IPS-11a (cell line): ENCODE measurements at regions not wholly inside any gene's neighbourhood (a gene's known extent, or its start where the extent isn't known, plus 50 kb on each side); places are given as distances from the start of the nearest gene placed in this dataset.
"Not testable (repeated sequence)": the region's sequence is repeated elsewhere in the genome, so short reads cannot be mapped to it uniquely, and the experiment has no call there.

Experiments used
- H3K4me3 ChIP-seq: one replicate; pipeline ENCODE4 v1.5.1; 2013; ENCODE audit warnings: low read depth, low read length, control low read depth

DNA sequence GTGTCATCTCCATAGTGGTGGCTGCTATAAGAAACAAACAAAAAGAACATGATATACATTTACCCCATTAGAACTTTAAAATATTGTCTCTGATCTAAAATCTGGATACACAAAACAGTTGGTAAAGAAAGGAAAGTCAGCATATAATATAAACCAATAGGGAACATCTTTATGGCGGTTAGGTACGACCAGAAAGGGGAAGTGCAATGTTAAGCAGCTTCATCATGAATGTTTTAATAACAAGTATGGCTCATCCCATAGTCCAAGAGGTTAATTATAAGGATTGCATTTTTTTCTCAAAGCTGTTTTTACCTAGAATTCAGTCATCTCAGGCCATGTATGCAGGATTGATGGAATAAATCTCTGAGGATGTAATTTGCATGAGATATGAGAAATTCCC lies 1869.7 kb downstream of the PCDH7 start:
- no peak overlapping the region for H3K4me3 ChIP-seq

DNA sequence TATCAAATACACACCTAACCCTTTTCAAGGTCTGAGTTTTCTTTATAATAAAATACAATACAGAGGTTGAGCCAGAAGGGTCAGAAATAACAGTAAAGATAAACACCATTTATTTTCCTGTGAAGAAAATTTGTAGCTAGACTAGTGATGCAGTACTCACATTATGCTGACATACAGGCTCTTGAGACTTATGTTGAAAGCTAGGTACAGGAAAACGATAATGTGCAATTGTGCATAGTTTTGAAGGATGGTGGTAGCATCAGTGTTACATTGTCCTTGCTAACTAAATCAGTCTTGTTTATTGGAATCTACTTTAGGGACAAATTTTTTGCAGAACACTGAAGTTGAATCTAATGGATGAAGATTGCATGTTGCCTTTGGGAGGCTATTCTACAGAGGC lies 1877.2 kb downstream of the PCDH7 start:
- H3K4me3 ChIP-seq, result no peak overlapping the region

DNA sequence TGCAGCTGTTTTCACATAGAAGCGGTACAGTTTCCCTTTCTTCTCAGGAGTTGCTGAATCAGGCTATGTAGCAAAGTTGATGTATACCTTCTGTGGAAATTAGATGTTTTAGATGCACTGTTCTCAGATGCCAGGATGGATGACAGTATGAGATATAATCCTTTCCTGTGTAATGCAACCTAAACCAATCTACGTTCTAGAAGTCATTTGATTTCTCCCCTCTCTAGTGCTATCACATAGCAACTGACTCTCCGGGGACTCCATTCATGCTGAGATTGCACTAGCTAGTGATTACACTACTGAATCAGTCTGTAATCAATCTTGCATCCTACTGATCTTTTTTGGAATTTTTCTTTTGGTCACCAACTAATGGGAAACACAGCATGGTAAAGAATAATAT lies 1881.7 kb downstream of the PCDH7 start:
- no peak overlapping the region for H3K4me3 ChIP-seq

DNA sequence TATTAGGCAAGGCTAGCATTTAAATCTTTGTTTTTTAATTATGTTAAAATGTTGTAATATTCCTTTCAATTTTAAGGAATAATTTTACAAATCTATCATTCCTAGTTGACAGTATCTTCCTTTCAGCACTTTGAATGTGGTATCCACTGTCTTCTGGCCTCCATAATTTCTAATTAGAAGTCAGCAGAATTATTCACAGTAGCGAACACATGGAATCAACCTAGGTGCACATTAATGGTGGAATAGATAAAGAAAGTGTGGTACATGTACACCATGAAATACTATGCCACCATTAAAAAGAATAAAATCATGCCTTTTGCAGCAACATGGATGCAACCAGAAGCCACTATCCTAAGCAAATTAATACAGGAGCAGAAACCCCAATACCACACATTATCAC lies 1887.8 kb downstream of the PCDH7 start:
- no peak overlapping the region for H3K4me3 ChIP-seq

DNA sequence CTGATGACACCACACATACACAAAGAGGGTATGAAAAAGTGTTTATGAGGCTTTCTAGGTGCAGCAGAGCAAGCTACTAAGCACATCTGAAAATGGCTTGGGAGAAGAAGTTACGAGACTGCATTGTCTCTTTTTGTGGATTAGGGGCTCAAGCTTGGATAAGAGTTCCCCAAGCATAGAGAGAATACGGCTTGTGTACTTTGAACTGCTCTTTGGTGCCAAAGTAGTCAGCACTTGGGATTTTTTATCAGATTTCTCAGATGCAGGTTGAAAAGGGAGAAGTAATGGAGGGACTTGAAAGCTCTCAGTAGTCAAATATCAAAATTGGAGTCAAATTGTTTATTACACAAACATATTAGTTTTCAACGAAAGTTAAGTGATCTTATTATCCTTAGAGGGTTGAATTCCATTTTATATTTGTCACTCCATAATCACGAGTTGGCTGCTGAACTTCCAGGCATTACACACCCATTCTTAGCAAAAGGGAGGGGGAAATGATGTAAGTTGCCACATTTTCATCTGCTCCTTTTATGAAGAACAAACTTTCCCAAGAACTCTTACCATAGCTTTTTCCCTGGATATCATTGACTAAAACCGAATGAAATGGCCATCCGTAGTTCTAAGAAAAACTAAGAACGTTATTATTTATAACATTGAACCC lies 1904.9 kb downstream of the PCDH7 start:
- no peak overlapping the region for H3K4me3 ChIP-seq

DNA sequence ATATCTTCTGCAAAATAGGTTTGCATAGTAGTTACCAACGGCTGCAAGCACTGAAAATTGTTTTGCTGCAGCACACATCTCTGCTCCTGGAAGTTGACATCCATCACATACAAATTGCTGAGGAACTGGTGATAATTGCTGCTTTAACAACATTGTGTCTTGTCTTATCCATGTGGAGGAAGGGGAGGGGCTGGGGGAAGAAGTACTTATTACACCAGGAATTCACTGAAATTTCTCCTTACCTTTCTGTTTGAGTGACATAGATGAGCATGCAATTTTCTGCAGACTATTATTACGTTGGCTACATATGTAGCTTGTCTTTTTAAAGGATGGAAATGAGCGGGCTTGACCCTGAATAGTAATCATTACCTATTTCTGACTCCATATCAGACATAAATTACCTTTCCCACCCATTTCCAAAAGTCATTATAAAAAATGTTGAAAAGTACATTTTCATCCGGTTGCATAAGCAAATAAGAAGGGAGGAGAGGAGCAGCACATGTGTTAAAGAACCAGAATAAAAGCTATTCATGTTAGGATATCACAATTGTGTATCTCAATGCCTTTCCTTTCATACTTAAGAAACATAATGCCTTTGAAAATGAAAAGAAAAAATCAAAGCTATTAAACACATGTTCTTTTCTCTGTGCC lies 1905.6 kb downstream of the PCDH7 start:
- H3K4me3 ChIP-seq, result no peak overlapping the region

DNA sequence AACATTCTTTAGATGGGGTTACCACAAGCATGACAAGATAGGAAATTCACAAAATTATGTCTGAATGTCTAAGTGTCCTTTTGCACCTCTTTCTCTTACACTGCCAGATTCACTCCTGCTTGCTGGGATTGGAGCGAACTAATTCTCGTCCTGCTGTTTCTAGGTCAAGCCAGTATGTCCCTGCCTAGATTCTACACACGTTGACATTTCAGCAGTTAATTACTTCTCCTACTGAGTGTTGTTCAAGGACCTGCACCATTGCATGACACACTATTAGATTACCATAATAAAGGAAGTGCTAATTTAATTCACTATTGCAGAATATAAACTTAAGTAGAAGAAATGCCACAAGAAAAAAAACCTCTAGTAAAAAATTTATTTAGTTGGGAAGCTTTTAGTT lies 1911.7 kb downstream of the PCDH7 start:
- H3K4me3 ChIP-seq, result no peak overlapping the region

DNA sequence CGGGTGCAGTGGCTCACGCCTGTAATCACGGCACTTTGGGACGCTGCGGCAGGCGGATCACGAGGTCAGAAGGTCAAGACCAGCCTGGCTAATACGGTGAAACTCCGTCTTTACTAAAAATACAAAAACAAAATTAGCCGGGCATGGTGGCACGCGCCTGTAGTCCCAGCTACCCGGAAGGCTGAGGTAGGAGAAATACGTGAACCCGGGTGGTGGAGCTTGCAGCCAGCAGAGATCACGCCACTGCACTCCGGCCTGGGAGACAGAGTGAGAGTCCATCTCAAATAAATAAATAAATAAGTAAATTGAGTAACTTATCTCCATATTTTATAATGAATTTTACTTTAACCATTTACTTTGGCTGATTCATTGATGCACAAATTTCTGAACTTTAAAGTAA lies 1913.3 kb downstream of the PCDH7 start:
- no peak overlapping the region for H3K4me3 ChIP-seq

DNA sequence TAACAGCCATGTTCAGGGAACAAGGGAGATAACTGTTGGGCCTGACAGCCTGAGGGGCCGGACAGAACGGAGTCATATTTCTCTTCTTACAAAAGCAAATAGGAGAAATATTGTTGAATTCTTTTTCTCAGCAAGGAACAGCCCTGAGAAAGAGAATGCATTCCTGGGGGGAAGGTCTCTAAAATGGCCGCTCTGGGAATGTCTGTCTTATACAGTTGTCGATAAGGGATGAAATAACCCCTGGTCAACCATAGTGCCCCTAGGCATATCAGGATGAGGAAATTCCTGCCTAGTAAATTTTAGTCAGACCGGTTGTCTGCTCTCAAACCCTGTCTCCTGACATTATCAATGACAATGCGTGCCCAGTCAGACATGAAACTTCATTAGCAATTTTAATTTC lies 1925.5 kb downstream of the PCDH7 start:
- H3K4me3 ChIP-seq, result no peak overlapping the region

DNA sequence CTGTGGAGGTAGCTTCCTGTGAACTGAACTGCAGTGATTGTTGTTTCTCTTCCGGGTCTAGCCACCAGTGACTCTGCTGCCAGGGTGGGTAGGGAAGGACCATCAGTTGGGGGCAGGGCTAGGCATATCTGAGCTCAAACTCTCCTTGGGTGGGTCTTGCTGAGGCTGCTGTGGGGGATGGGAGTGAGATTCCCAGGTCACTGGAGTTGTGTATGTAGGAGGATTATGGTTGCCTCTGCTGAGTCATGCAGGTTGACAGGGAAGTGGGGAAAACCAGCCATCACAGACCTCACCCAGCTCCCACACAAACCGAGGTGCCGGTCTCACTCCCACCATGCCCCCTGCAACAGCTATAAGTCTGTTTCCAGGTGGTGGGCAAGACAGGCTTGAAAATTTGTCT lies 1937.8 kb downstream of the PCDH7 start:
- no peak overlapping the region for H3K4me3 ChIP-seq

DNA sequence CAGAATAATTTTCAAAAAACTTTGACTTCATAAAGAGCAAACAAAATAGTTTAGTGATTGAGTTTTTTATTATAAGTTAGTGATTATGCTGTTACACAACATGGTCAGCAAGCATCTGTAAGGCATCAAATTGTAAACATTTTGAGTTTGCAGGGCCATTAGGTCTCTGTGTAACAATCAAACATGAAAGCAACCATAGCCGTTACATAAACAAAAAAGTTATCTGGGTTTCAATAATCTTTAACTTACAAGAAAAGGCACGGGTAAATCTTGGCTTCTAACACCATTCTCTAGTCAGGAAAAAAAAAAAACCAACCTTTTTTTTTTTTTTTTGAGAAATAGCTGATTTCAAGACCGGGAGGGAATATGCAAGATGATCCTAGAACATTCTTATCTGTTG lies 1941.1 kb downstream of the PCDH7 start:
- H3K4me3 ChIP-seq, result no peak overlapping the region

DNA sequence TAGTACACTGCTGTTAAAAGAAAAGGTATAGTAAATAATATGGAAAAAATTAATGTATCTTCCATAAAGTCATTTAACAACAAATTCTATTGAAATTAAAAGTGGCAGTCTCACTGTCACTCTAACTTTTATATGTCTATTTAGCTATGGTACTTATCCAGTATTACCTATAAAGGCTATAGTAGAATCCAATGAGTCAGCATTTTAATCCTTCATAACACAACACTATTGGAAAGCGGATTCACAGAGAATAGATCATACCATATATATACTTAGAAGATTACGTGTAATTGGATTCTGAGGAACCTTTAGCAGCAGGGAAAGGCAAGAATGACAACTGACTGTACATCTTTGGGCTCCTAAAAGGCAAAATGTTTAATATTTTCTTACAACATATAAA lies 1942.6 kb downstream of the PCDH7 start:
- no peak overlapping the region for H3K4me3 ChIP-seq

DNA sequence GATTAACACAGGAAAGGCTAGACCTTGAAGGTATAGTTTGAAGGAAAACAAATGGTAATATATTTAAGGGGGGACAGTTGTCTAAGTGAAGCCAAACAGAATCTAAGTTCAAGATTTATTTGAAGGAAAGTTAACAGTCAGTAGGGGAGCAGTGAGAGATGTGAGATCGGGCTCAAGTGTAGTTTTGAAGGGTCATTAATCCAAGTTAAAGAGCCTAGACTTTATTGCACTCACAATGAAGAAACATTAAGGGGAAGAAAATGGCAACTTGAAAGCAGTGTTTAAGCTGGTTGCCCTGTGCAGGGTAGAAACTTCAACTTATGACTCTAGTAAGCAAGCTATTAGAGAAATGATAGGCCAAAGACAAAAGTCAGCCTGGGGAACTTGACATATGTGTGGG lies 1952.2 kb downstream of the PCDH7 start:
- H3K4me3 ChIP-seq, result no peak overlapping the region

DNA sequence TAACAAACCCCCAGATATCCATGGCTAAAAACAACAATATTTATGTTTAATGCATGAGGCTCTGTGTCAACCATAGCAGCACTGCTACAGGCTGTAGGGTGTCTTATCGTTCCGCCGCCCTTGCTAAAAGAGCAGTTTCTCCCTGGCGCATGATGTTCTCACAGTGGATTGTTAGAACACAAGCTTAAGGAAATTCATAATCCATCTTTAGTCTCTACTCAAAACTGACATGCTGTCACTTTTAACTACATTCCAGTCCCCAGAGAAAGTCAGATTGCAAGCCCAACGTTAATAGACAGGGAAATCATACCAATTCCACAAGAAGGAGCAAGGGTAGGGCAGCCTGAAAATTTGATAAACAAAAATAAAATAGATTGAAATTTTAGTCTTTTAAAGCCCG lies 1960.8 kb downstream of the PCDH7 start:
- H3K4me3 ChIP-seq, result no peak overlapping the region

DNA sequence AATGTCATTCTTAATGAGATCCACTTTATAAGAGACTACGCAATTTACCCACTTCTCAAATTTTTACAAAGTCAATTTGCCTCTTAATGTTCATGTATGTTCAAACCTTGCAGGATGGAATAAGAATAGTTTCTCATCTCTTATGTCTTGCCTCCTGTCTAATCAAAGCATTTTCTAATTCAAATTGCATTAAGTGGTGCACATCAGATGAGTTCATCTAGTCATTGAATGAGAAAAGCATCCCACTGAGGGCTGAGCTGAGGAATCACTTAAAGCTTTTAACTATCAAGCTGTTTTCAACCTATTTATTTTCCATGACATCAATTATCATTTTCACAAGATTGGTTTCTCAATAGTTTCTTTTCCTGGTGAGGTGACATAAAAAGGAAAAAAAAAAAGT lies 1964.0 kb downstream of the PCDH7 start:
- H3K4me3 ChIP-seq, result no peak overlapping the region

DNA sequence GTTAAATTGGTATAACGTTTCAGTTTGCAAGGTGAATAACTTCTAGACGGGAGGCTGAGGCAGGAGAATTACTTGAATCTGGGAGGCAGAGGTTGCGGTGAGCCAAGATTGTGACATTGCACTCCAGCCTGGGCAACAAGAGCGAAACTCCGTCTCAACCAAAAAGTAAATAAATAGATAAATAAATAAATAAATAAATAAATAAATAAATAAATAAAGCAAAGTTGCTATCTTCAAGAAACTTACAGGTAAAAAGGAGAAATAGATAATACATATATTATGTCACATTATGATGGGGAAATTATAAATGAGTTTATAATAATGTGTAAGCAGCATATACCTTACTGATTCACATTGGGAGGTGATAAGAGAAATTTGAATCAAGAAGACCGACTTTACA lies 1966.0 kb downstream of the PCDH7 start:
- no peak overlapping the region for H3K4me3 ChIP-seq

DNA sequence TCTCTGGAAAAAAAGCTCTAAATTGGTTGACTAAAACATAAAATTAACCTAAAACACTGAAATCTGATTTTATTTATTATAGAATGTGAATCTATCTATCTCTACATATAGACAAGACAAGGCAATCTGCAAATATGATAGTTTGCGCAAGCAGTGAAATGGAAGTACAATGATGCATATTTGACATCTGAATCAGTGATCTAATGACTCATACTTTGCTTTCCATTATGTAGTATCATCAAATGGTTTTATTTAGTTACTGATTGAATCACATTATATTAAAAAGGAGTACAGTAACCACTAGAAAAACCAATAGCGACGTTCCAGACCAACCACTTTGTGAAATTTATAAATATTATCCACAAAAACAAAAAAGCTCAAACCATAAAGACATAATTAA lies 1969.3 kb downstream of the PCDH7 start:
- H3K4me3 ChIP-seq, result no peak overlapping the region

DNA sequence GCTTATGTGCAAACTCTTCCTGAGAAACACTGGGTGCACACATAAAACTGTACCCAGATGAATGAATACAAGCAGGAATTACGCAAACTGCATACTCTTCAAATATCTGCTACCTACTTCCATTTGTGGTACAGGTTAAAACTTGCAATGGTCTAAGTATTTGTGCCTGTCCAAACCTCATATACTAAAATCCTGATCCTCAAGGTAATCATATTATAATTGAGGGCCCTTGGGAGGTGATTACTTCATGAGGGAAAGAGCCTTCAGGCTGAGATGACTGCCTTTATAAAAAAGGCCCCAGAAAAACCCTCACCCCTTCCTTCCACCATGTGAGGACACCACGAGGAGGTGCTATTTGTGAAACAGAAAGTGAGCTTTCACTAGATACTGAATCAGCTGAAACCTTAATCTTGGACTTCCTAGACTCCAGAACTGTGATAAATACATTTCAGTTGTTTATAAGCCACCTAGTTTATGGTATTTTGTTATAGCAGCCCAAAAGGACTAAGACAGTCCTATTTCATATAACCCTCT lies 1977.2 kb downstream of the PCDH7 start:
- no peak overlapping the region for H3K4me3 ChIP-seq

DNA sequence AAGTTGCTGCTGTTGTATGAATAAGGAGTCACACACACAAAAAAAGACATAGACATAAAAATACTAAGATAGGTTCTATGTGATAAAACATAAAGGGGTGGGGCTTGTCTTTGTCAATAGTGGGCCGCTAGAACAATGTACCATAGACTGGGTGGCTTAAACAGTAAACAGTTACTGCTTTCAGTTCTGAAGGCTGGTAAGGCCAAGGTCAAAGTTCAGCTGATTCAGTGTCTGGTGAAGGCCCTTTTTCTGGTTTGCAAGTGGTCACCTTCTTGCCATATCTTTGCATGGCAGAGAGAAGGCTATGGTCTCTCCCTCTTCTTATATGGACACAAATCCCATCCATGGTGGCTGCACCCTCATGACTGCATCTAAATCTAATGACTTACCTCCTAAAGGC lies 1980.7 kb downstream of the PCDH7 start:
- H3K4me3 ChIP-seq, result no peak overlapping the region

DNA sequence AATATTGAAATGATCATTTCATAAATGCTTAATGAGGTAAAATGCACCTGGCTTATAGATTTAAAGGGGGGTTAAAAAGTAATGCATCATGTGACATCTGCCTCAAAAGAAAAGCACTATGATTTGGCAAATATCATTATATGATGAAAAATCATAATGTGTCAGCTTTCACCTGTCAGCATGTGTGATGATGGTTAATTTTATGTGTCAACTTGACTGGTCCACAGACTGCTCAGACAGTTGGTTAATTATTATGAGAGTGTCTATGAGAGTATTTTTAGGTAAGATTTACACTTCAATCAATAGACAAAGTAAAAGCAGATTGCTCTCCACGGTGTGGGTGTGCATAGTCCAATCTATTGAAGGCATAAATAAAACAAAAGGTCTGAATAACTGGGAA lies 1986.7 kb downstream of the PCDH7 start:
- H3K4me3 ChIP-seq, result no peak overlapping the region

DNA sequence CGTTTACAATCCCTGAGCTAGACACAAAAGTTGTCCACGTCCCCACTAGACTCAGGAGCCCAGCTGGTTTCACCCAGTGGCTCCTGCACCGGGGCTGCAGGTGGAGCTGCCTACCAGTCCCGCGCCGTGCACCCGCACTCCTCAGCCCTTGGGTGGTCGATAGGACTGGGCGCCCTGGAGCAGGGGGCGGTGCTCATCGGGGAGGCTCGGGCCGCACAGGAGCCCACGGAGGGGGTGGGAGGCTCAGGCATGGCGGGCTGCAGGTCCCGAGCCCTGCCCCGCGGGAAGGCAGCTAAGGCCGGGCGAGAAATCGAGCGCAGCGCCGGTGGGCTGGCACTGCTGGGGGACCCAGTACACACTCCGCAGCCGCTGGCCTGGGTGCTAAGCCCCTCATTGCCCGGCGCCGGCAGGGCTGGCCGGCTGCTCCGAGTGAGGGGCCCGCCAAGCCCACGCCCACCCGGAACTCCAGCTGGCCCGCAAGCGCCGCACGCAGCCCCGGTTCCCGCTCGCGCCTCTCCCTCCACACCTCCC lies 1996.0 kb downstream of the PCDH7 start:
- not testable (repeated sequence) for H3K4me3 ChIP-seq

DNA sequence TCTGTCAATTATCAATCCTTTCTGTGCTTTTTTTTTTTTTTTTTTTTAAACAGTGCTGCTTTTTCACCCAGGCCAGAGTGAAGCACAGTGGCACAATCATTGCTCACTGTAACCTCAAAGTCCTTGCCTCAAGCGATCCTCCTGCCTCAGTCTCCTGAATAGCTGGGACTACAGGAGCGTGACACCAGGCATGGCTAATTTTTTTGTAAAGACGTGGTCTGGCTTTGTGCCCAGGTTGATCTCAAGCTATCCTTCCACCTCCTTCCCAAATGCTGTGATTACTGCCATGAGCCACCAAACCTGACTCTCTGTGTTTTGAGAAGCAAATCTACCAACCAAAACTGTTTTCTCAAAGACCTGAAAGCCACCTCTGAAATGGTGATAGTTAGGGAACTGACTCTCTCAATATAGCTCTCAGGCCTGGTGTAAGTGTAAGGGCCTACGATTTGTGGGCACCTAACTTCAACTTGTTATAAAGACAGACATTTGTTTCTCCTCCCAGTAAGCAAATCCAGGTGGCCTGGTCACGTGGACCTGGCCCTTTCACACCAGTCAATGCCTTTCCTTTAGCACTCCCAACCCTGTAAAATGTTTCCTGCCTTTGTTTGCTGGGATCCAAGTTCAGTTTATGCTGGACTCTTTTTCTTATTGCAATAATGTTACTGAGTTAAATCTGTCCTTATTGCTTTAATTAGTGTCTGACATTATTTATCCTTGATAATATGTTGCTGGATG lies 2015.9 kb downstream of the PCDH7 start:
- no peak overlapping the region for H3K4me3 ChIP-seq
